HG02870 (cell line): ENCODE measurements at regions not wholly inside any gene's neighbourhood (a gene's known extent, or its start where the extent isn't known, plus 50 kb on each side); places are given as distances from the start of the nearest gene placed in this dataset.
A peak's percentile ranks its signal among the peaks of the same experiment; 100 is the strongest.
"Not testable (repeated sequence)": the region's sequence is repeated elsewhere in the genome, so short reads cannot be mapped to it uniquely, and the experiment has no call there.

Source experiments
- ATAC-seq: cut with Tn5 transposase; IDR thresholded peaks from one replicate; pipeline ENCODE4 v1.9.1; 2021; ENCODE audit warnings: mild to moderate bottlenecking, moderate library complexity; ENCODE audit not compliant: unreplicated experiment

- not testable (repeated sequence) for ATAC-seq
These were observed 750.6 kb downstream of the PRIM2 start for GRCh38 chr6:58067867-58068548.

GRCh38 chr6:58073263-58073662 lies 755.8 kb downstream of the PRIM2 start:
- ATAC-seq, result no peak

GRCh38 chr6:58090067-58090466 lies 772.6 kb downstream of the PRIM2 start:
- not testable (repeated sequence) for ATAC-seq

GRCh38 chr6:58097251-58097650 lies 779.8 kb downstream of the PRIM2 start:
- not testable (repeated sequence) for ATAC-seq

GRCh38 chr6:58113960-58114359 lies 796.5 kb downstream of the PRIM2 start:
- no peak for ATAC-seq

- not testable (repeated sequence) for ATAC-seq
These were observed 799.7 kb downstream of the PRIM2 start for GRCh38 chr6:58117162-58117561.

- ATAC-seq, result not testable (repeated sequence)
These were observed 804.2 kb downstream of the PRIM2 start for GRCh38 chr6:58121616-58122015.

GRCh38 chr6:58123770-58124169 lies 806.3 kb downstream of the PRIM2 start:
- not testable (repeated sequence) for ATAC-seq

GRCh38 chr6:58128549-58128948 lies 811.1 kb downstream of the PRIM2 start:
- ATAC-seq, result not testable (repeated sequence)

- ATAC-seq, result not testable (repeated sequence)
These were observed 811.7 kb downstream of the PRIM2 start for GRCh38 chr6:58129098-58129497.

GRCh38 chr6:58139746-58140145 lies 822.3 kb downstream of the PRIM2 start:
- not testable (repeated sequence) for ATAC-seq

GRCh38 chr6:58171025-58171424 lies 853.6 kb downstream of the PRIM2 start:
- ATAC-seq, result not testable (repeated sequence)

- ATAC-seq, result peak; percentile 82
These were observed 864.2 kb downstream of the PRIM2 start for GRCh38 chr6:58181557-58182065.

GRCh38 chr6:58185300-58185699 lies 867.9 kb downstream of the PRIM2 start:
- ATAC-seq, result not testable (repeated sequence)

GRCh38 chr6:58193209-58193608 lies 875.8 kb downstream of the PRIM2 start:
- not testable (repeated sequence) for ATAC-seq

- ATAC-seq, result no peak
These were observed 880.9 kb downstream of the PRIM2 start for GRCh38 chr6:58198301-58198700.

- ATAC-seq, result not testable (repeated sequence)
These were observed 919.7 kb downstream of the PRIM2 start for GRCh38 chr6:58237124-58237523.

- ATAC-seq, result not testable (repeated sequence)
These were observed 921.0 kb downstream of the PRIM2 start for GRCh38 chr6:58238421-58238820.

GRCh38 chr6:58257625-58258024 lies 940.2 kb downstream of the PRIM2 start:
- ATAC-seq, result not testable (repeated sequence)

- no peak for ATAC-seq
These were observed 972.7 kb downstream of the PRIM2 start for GRCh38 chr6:58290177-58290576.

GRCh38 chr6:58291319-58291718 lies 973.9 kb downstream of the PRIM2 start:
- not testable (repeated sequence) for ATAC-seq

GRCh38 chr6:58307901-58308300 lies 990.5 kb downstream of the PRIM2 start:
- not testable (repeated sequence) for ATAC-seq

- not testable (repeated sequence) for ATAC-seq
These were observed 1014.7 kb downstream of the PRIM2 start for GRCh38 chr6:58332108-58332507.
